HG02642 (cell line): ENCODE measurements at regions not wholly inside any gene's neighbourhood (a gene's known extent, or its start where the extent isn't known, plus 50 kb on each side); places are given as distances from the start of the nearest gene placed in this dataset.

Source experiments
- ATAC-seq: cut with Tn5 transposase; IDR thresholded peaks from one replicate; pipeline ENCODE4 v1.9.1; 2021; ENCODE audit warnings: mild to moderate bottlenecking; ENCODE audit not compliant: unreplicated experiment, poor library complexity

DNA sequence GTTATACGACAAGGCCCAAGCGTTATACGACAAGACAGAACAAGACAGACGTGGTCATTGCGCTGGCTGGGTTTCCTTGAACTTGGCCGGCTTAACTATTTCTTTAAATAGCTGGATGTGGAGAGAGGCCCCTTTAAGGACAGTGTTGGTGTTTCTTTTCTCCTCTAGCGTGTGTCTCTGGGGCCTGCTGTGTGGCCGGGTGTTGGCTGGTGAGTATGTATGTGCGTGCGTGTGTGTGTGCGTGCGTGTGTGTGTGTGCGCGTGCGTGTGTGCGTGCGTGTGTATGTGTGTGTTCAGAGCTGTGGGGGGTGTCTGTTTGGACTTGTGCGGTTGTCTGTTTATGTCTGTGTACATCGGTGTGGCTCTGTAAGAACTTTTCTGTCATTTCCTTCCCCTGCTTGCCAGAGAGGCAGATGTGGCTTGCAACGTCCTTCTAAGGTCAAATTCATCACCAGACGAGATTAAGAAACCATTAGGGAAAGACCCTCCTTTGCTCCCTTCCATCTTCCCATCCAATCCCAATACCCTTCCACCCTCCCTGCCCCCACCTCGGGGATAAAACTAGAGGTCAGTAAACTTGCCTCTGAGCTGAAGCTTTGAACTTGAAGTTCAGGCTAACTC lies 78.6 kb upstream of the TBX3 start:
- ATAC-seq = no peak

DNA sequence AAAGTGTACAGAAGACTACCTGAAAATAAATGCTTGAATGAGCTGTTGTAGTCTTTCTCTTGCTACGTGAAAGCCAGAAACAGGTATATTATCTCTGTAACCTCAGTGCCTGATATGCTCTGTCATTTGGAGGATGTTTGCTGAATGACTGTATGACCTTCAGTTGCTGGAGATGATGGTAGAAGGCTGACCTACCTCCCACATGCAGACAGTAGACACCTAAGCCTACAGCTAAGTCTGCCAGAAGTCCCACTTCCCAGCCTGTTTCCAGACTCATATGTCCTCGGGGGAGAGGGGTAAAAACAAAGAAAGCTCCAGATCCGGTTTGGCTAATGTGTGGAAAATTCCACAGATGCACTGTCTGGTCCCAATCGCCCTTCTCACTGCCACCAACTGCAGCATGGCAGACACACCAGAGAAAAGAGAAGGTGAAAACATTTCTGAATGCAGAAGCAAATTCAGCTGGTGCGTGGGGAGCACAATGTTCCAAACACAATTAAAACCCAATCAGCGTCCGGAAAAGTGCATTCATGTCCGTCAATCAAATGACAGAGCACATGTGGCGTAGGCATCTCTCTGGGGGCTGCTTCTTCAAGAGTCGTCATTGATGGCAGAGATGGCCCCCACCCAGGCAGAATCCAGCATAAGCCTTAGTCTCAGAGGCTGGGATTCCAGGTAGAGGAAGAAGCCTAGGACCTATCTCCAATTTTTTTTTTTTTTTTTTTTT lies 76.3 kb upstream of the TBX3 start:
- ATAC-seq = no peak

DNA sequence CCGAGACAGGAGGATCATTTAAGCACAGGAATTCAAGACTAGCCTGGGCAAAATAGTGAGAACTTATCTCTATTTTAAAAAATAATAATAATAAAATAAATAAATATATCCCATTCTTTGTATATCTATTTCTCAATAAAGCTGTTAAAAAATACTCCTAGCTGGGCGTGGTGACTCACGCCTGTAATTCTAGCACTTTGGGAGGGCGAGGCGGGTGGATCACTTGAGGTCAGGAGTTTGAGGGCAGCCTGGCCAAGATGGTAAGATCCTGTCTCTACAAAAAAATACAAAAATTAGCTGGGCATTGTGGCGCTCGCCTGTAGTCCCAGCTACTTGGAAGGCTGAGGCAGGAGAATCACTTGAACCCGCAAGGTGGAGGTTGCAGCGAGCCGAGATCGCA lies 75.7 kb upstream of the TBX3 start:
- no peak for ATAC-seq

DNA sequence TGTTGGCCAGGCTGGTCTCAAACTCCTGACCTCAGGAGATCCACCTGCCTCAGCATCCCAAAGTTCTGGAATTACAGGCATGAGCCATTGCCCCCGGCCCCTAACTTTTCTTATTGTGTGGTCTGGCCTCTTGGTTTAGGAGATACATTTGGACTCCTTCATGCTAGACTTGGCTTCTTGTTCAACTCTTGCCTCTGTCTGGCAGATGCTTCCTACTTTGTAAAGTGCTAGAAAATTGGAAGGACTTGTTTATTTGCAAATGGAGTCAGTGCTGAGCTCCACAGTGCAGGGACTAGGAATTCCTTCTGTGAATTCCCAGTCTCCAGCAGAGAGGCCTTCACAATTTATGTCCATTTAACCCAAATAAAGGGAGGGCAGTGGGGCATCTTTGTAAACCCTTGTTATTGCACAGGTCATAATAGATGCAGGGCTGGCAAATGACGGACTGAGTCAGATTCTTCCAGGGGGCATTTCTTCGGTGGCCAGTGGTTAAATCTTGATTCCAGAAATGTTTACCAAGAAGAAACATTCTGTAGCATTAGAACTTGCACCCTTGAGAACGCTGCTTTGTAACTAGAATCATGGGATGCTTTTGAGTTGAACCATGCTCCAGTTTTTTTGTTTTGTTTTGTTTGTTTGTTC lies 73.8 kb upstream of the TBX3 start:
- ATAC-seq = no peak

DNA sequence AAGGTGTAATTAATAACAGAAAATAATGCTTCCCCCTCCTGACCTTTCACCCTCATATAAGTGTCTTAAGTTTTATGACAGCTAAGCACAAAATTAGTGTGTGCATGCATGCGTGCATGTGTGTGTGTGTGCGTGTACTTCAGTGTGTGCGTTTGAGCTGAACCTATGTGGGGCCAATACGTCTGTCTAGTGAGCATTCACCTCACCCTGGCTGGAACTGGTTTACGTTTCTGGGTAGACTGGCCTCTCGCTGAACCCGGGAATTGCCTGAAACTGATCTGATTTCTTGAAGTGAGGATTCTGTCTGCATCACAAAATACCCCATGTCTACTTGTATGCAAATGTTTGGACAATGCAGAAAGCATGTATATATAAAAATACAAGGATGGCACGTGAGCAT lies 68.2 kb upstream of the TBX3 start:
- ATAC-seq = no peak

DNA sequence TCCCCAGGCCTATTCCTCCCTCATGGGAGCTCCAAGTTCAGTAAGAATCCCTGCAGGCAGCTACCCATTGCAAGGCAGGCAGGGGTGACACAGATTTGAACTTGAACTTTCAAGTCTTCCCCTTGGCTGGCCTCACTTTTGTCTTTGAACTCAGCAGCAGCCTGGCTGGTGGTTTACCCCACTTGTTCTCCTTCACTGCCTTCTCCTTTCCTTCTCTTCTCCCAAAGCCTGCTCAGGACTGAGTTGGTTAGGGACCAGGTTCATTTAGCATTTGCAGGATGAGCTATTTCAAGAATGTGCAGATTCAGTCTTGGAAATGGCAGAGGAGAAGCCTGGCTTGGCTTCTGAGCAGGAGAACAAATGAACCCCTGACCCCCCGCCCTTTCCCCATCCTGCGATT lies 67.7 kb upstream of the TBX3 start:
- ATAC-seq = no peak

DNA sequence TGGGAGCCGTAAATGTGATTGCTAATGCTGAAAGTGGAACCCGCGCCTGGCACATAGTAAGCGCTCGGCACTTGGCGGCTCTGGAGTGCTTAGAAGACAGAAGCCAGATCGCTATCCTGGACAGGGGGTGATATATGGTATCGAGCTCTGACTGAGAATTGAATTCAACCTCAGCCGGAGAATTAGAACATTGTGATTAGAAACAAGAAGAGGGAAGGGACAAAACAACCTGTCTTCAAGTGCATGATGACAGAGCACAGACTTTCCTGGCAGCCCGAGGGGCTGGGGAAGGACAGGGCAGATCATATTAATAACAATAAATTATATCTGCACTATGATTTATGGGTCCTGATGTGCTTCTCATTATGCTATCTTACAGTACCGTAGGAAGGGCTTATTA lies 66.9 kb upstream of the TBX3 start:
- ATAC-seq = no peak

DNA sequence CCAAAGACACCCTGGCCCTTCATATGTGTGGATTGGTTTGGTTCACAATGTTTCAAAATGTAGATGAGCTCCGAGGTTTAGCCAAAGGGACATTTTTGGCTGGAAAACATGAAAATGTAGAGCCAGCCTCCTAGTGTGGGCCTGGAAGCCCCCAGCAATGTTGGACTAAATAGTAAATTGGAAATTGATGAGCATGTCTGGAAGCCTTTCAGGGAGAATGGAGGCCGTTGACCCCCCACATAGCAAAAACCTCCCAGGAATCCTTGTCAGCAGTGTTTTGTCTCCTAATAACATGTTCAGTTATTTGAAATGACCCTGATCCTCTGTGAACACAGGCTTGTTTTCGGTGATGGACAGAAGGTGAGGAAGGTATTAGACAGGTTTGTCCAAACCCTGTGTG lies 65.1 kb upstream of the TBX3 start:
- no peak for ATAC-seq

DNA sequence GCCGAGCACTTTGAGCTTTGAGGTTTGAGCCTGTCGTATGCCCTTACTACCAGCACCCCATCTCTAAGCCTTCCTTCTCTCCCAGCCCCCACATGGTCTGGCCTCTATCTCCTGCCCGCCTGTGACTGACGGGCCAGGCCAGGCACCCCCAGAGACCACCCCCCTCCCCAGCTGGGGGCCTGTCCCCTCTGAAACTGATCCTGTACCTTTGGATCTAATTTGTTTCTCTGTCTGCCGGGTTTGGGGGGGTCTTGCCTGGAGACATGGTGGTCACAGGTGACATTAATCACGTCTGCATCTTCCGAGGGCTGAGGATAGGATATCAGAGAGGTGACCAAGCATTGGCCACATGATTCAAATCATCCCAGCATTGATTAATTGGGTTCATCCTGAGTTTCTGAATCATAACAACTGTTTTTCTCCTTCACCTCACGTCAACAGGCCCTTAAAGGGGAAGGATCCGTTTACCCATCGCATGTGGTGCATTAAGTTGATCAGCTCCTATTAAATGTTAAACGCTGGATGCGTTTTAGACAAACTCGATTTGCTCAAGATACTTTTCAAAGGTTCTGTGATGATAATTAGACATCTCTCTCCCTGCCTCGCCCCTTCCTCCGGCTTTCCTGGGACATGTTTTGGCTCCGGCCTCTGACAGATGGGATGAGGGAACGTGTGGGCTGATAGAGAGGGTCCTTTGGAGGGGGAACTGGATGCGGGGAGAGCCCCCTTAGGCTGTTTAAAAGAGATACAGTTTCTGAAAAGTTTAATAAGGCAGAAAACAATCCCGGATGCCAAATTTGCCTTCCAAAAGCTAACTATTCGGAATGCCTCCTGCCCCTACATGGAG lies 63.3 kb upstream of the TBX3 start:
- ATAC-seq = no peak

DNA sequence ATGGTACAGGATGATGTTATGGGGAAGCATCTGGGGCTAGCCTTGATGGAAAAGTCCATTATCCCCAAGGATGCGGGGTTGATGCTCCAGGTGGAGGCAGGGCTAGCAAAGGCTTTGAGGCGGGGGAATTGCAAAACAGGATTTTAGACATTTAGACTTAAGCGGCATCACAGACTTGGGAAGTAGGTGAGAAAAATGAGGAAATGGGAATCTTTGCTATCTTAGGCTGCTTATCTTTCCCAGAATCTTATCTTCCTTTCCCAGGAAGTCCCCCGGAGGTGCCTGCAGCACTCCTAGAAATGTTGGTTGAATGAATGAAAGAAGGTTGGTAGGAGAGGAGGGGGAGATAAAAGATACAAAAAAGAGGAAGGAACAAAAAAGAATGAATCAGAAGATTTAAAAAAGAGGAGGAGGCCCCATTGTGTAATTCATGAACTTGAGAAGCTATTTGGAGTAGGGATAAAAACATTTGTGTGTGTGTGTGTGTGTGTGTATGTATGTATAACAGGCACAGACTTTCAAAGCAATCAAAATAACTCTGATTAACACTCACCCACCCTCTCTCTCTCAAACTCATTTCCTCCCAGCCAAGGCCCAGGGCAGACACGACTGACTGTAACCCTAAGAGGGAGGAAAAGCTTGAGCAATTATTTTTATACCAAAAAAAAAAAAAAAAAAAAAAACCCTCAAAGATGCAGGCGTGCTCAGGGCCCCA lies 62.5 kb upstream of the TBX3 start:
- ATAC-seq = no peak

DNA sequence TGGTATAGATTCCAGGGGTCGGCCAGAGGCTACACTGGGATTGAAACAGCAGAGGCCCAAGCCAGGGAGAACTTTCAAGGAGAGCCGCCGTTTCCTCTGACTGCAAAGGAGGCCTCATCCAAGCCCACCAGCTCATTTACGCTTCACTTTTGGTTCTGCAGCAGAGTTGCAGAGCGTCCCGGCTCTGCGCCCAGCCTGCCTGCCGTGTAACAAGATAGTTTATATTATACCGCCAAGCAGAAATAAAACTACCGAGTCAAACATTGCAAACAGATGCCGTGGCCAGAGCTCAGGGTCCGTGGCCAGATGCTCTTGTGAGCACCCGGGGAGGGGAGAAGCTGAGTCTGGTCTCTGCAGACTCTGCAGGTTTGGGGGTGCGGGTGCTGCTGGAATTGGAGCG lies 60.7 kb upstream of the TBX3 start:
- ATAC-seq = no peak

DNA sequence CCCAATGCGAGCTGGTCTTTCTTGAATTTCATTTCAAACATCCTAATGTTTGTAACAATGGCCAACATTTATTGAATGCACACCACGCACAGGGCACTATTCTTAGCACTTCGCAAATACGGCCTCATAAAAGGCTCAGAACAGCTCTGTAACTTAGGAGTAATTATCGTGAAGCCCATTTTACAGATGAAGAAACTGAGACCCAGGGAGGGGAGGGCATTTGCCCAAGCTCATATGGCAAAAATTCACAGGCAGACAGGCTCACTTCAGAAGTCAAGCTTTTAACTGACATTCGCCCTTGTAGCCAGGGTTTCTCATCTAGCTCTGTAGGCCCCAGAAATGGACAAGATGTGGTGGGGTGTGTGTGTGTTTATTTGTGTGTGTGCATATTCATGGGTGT lies 60.3 kb upstream of the TBX3 start:
- no peak for ATAC-seq

DNA sequence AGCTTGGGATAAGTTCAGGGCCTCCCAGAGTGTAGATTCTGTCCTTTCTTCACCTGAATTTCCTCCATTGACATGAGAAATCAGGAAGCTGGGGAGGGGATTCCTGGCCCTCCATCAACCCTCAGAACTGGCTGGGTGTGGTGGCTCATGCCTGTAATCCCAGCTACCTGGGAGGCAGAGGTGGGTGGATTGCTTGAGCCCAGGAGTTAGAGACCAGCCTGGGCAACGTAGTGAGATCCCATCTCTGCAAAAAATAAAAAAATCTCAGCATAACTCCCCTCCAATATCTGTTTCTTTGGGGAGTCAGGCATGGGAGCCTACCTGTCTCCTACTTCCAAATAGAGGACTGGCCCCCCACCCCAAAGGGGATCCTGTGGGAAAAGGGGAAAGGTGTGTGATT lies 59.8 kb upstream of the TBX3 start:
- ATAC-seq = no peak

DNA sequence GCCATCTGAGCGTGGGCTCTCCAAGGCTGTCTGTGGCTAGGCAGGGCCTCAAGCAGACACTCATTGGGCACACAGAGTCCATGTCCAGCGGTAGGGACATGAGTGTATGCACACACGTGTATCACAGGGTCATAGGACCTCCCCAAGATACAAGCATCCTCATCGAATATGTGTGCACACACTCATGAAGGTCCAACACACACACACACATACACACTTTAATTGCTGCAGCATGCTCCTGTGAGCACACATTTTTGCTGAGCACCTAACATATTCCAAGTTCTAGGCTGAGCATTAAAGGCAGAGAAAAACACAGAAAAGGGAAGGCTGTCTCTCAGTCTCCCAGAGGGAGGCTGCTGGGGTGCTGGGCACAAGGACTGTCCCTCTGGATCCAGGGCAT lies 59.3 kb upstream of the TBX3 start:
- ATAC-seq = no peak

DNA sequence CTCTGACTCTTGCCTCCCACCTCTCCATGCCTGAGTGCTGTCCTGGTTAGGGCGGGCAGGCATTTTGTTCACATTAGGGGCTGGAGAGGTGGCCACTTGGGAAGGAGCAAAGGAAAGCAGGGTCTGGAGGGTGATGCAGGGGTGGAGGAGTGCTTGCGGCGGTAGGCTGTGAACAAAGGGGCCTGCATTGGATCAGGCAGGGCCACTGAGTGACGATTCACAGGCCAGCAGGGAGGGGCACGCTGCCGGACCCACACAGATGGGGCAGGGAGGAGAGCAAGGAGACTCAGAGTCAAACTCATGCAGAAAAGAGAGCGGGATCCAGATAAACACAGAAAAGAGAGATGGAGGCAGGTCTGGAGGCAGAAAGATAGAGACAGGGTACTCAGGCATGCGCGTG lies 58.4 kb upstream of the TBX3 start:
- no peak for ATAC-seq

DNA sequence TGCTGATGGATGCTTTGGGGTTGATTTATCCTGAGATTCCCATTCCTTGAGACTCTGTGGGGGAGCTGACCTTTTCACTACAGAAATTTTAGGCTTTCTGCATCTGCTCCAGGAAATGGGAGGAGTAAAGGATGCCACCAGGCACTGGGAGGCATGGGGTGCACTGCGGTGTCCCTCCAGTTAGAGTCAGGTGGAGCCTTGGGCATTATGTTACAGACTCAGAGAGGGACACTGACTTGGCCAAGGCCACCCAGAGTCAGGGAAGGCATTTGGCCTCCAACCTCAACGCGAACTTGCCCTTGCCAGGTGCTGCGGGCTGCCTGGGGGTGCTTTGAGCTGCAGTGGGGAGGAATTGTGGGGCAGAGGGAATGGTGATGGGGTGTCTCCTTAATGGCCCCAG lies 58.0 kb upstream of the TBX3 start:
- no peak for ATAC-seq

DNA sequence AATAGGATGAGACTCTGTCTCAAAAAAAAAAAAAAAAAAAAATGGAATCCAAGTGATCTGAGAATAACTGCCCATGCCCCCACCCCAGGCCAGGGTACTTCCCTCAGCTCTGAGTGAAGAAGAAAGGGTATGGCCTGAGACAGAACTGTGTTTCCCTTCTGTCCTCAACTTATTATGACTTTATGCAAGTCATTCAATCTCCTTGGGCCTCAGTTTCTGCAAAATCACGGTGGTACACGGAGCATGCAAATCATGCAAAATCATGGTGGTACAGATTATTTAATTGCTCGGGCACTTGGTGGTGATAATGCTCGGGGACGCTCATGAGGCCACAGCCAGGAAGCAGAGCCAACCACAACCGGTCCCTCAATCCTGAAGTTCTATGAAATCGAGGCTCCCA lies 56.5 kb upstream of the TBX3 start:
- ATAC-seq = no peak

DNA sequence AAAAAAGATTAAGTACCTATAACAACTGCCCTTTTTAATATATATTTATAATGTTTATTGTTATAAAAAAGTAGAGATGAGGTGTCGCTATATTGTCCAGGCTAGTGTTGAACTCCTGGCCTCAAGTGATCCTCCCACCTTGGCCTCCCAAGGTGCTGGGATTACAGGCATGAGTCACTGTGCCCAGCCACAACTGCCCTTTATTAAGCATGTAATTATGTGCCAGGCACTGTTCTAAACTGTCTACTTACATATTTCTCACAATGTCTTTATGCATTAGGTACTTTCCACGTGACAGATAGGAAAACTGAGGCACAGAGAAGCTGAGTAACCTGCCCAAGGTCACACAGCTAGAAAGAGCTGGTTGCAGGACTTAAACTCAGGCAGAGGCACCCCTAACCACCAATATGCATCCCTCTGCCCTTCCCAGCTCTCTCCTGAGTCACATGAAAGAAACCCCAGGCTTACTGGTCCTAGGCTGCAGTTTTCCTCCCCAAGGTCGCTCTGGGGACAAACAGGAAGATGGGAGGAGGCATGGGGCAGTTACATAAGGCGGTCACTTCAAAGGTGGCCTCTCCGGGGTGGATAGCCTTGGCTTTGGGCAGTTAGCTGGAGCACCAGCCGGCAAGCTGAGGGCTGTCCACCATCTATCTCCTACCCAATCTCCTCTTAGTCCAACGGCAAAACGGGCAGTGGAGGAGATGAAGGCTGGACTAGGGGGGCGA lies 54.6 kb upstream of the TBX3 start:
- no peak for ATAC-seq

DNA sequence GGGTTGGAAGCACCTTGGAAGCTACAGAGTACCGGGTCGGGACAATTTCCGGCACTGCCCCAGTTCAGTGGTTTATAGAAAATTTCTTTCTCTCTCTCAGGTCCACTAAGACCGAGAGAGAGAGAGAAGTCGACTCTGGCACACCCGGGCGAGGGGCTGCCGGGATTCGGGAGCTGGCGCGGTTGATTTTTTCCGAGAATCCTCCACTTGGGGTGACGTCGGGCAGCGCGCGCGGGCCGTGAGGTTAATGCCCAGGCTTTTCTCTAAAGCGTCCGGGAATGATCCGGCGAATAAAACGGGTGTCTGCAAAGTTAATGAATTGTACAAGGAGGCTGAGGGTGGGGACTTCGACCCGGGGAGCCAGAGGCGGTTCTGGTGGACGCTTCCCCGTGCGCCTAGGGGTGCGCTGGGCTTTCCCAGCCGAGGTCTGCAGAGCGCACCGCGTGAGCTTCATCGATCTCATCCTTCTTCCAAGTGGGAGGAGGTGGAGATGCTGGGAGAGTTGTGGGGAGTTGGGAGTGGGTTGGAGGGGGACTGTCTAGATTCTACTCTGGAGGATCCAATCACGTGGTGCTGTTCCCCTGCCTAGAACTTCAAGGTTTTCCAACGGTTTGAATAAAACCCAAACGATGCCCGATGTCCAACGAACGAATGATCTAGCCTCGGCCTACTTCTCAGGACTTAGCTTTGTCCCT lies 51.9 kb upstream of the TBX3 start:
- no peak for ATAC-seq
